GM12865 (cell line): ENCODE measurements at regions not wholly inside any gene's neighbourhood (a gene's known extent, or its start where the extent isn't known, plus 50 kb on each side); places are given as distances from the start of the nearest gene placed in this dataset.

Experiments
- DNase-seq: peaks from one replicate; pipeline ENCODE4 v3.0.0; 2010; ENCODE audit warnings: low read depth
- H3K4me3 ChIP-seq: 2 replicates; pipeline ENCODE4 v1.5.1; 2011; ENCODE audit warnings: mild to moderate bottlenecking, low read depth, low read length, control low read depth
- TF ChIP-seq, protein P1 (sequence below): IDR thresholded peaks from 2 replicates; pipeline ENCODE4 v1.5.1; 2011; ENCODE audit warnings: low read length, control low read depth, low read depth, inconsistent platforms; ENCODE audit not compliant: insufficient read depth; ENCODE audit errors: missing control alignments

GRCh38 chr21:20646431-20647165, 351.6 kb upstream of the NCAM2 start:
- TF ChIP-seq, protein P1, sequence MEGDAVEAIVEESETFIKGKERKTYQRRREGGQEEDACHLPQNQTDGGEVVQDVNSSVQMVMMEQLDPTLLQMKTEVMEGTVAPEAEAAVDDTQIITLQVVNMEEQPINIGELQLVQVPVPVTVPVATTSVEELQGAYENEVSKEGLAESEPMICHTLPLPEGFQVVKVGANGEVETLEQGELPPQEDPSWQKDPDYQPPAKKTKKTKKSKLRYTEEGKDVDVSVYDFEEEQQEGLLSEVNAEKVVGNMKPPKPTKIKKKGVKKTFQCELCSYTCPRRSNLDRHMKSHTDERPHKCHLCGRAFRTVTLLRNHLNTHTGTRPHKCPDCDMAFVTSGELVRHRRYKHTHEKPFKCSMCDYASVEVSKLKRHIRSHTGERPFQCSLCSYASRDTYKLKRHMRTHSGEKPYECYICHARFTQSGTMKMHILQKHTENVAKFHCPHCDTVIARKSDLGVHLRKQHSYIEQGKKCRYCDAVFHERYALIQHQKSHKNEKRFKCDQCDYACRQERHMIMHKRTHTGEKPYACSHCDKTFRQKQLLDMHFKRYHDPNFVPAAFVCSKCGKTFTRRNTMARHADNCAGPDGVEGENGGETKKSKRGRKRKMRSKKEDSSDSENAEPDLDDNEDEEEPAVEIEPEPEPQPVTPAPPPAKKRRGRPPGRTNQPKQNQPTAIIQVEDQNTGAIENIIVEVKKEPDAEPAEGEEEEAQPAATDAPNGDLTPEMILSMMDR = no peak
- DNase-seq = no peak
- H3K4me3 ChIP-seq = no peak overlapping the region

- TF ChIP-seq, protein P1 = no peak
- no peak overlapping the region for H3K4me3 ChIP-seq
- DNase-seq = no peak
Measured at GRCh38 chr21:20647607-20648006, 350.6 kb upstream of the NCAM2 start.

GRCh38 chr21:20649231-20649630, 349.0 kb upstream of the NCAM2 start:
- no peak overlapping the region for H3K4me3 ChIP-seq
- no peak for DNase-seq
- TF ChIP-seq, protein P1 = no peak

DNA sequence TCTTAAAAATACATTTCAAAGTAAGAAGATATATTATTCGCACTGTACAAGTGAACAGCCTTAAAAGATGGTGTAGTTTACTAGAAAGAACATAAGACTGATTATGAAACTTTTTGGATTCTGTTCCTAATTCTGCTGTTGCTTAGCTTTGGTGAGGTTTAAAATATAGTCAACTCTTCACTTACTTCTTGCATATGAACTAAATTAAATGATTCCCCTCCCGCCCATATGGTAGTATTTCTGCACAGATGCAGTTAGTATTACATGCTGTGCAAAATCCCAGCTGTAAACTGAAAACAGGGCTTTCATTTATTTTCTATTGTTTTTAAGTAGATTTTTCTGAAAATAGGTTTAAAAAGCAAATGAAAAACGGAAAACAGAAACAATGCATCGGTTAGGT, 345.4 kb upstream of the NCAM2 start:
- TF ChIP-seq, protein P1 = no peak
- H3K4me3 ChIP-seq = no peak overlapping the region
- DNase-seq = no peak

- no peak overlapping the region for H3K4me3 ChIP-seq
- DNase-seq = no peak
Measured at GRCh38 chr21:20661246-20661645, 337.0 kb upstream of the NCAM2 start.

GRCh38 chr21:20661745-20662422, 336.3 kb upstream of the NCAM2 start:
- TF ChIP-seq, protein P1 = no peak
- no peak overlapping the region for H3K4me3 ChIP-seq
- no peak for DNase-seq

More at GRCh38 chr21:20661246-20661645, 337.0 kb upstream of the NCAM2 start:
- TF ChIP-seq, protein P1 = no peak
